Endothelial cell of umbilical vein (primary cell): ENCODE measurements at regions not wholly inside any gene's neighbourhood (a gene's known extent, or its start where the extent isn't known, plus 50 kb on each side); places are given as distances from the start of the nearest gene placed in this dataset.
A peak's percentile ranks its signal among the peaks of the same experiment; 100 is the strongest.

ENCODE experiments used
- CTCF ChIP-seq, 2 donors: IDR thresholded peaks; 1 replicate in 1 of 2; 2 replicates in 1 of 2; pipeline ENCODE4 v1.5.1; 2011; ENCODE audit warnings: low read length in 2 of 2, mild to moderate bottlenecking in 2 of 2, moderate library complexity in 2 of 2, control low read depth in 1 of 2, inconsistent platforms in 1 of 2, low read depth in 1 of 2; ENCODE audit not compliant: insufficient read depth in 1 of 2; ENCODE audit errors: extremely low read depth in 1 of 2
- EZH2 ChIP-seq: IDR thresholded peaks from 2 replicates; pipeline ENCODE4 v1.6.1; 2012; ENCODE audit warnings: borderline replicate concordance, low read depth, mild to moderate bottlenecking, moderate library complexity, low read length, inconsistent platforms; ENCODE audit not compliant: severe bottlenecking
- JUN ChIP-seq: IDR thresholded peaks from 2 replicates; pipeline ENCODE4 v1.6.1; 2011; ENCODE audit warnings: borderline replicate concordance, low read depth; ENCODE audit not compliant: insufficient read length, insufficient read depth
- POLR2A ChIP-seq: IDR thresholded peaks from 2 replicates; pipeline ENCODE4 v1.6.1; 2012; ENCODE audit warnings: low read depth, mild to moderate bottlenecking, control low read depth, low read length

GRCh38 chr12:108063192-108063591, 65.9 kb upstream of the WSCD2 start:
- TF ChIP-seq JUN (no peak), CTCF (IDR thresholded peaks at IDR 0.05; ENCODE audit: extremely low read depth in 1 of 2, insufficient read depth in 1 of 2, low read depth in 1 of 2, low read length in 2 of 2) (peak; percentile 37), EZH2 (no peak), POLR2A (no peak)
